C4-2B (cell line): ENCODE measurements at regions not wholly inside any gene's neighbourhood (a gene's known extent, or its start where the extent isn't known, plus 50 kb on each side); places are given as distances from the start of the nearest gene placed in this dataset.

Experiments
- H3K27ac ChIP-seq: fragments of 450-650 bp; 2 replicates; pipeline ENCODE4 v1.5.1; 2017
- ZFX ChIP-seq: fragments of 450-650 bp; IDR thresholded peaks from 2 replicates; pipeline ENCODE4 v1.6.1; 2017
- TF ChIP-seq, protein P1 (sequence below): fragments of 450-650 bp; conservative IDR thresholded peaks from 2 replicates; pipeline ENCODE4 v1.5.1; 2017; ENCODE audit warnings: mild to moderate bottlenecking

DNA sequence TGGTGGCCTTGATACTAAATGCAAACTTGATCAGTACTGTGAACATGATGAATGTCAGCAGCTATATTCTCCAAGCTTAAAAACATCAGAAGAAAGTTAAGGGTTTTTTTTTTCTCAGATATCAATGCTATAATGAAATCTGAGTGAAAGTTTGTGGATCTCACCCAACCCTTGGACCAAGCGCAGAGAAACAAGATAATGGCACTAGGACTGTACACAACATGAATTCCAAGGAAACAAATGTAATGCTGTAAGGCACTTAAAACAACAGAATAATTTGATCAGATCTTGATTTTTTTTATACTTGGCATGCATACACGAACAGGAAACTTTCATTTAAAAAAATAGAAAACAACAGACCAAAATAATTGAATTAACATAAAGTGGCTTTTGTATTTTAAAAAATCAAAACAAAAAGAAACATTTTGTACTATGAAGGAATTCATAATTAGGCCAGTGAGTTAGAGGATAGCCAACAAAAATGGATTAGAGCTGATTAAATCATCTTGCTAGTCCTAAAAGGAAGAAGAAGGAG lies 1154.0 kb upstream of the EYS start:
- H3K27ac ChIP-seq, result no peak overlapping the region
- no peak for TF ChIP-seq ZFX
- TF ChIP-seq, protein P1, sequence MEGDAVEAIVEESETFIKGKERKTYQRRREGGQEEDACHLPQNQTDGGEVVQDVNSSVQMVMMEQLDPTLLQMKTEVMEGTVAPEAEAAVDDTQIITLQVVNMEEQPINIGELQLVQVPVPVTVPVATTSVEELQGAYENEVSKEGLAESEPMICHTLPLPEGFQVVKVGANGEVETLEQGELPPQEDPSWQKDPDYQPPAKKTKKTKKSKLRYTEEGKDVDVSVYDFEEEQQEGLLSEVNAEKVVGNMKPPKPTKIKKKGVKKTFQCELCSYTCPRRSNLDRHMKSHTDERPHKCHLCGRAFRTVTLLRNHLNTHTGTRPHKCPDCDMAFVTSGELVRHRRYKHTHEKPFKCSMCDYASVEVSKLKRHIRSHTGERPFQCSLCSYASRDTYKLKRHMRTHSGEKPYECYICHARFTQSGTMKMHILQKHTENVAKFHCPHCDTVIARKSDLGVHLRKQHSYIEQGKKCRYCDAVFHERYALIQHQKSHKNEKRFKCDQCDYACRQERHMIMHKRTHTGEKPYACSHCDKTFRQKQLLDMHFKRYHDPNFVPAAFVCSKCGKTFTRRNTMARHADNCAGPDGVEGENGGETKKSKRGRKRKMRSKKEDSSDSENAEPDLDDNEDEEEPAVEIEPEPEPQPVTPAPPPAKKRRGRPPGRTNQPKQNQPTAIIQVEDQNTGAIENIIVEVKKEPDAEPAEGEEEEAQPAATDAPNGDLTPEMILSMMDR, result no peak

DNA sequence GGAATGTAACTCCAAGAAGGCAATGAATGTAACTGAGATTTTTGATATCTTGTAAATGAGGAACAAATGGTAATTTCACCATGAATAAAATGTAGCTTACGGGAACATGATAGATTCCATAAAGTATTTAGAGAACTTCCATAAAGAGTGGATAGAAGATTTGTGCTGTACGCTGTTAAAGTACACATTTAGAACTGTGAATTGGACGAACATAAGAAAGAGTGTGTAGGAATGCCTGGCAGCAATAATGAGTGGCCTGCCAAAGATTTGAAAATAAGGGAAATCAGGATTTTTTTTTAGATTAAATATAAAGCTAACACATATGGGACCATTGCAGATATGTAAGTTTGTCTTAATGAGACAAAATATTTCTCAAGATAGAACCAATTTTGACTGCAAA lies 1153.3 kb upstream of the EYS start:
- no peak overlapping the region for H3K27ac ChIP-seq
- no peak for TF ChIP-seq ZFX
- TF ChIP-seq, protein P1, result no peak

DNA sequence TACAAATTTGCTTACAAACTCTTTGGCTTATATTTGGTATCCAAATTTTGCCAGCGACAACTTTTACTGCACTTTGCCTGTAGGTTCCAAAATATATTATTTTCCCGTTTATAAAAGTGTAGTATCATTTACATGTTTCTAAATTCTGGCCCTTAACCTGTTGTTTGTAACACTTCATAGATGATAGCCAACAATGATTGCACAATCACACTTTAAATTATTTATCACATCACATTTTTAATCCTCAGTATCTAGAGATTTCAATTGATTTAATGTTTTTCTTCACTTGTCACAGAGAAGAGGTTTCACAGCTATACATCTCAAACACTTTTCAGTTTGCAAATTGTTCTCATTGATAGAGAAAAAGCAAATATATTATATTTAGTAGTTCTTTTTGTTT lies 1151.2 kb upstream of the EYS start:
- no peak overlapping the region for H3K27ac ChIP-seq
- TF ChIP-seq, protein P1, result no peak
- no peak for TF ChIP-seq ZFX

DNA sequence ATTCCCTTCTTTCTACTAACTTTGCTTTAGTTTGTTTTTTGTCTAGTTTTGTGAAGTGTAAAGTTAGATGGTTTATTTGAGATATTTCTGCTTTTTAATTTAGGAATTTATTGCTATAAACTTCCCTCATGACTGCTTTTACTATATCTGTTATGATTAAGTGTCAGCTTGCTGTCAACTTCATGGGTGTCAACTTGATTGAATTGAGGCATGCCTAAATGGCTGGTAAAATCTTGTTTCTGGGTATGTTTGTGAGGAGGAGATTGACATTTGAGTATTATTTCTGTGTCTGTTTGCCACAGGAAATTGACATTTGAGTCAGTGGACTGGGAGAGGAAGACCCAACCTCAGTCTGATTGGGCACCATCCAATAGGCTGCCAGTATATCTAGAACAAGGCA lies 1147.0 kb upstream of the EYS start:
- no peak for TF ChIP-seq ZFX
- TF ChIP-seq, protein P1, result no peak

DNA sequence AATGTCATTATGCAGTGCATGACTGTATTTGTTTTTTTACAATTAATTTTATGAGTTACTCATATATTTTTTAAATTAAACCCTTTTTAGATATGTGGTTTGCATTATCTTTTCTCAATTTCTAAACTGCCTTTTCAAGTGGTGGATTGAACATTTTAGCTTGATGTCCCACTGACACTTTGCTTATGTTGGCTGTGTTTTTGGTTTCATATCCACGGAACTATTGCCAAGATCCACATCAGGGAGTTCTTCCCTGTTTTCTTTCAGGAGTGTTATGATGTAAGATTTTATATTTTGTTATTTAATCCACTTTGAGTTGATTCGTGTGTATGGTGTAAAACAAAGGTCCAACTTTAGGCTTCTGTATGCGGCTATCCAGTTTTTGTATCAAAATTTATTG lies 1144.9 kb upstream of the EYS start:
- TF ChIP-seq, protein P1, result no peak
- TF ChIP-seq ZFX, result no peak
- no peak overlapping the region for H3K27ac ChIP-seq

More for the DNA sequence above, 1147.0 kb upstream of the EYS start:
- no peak overlapping the region for H3K27ac ChIP-seq

DNA sequence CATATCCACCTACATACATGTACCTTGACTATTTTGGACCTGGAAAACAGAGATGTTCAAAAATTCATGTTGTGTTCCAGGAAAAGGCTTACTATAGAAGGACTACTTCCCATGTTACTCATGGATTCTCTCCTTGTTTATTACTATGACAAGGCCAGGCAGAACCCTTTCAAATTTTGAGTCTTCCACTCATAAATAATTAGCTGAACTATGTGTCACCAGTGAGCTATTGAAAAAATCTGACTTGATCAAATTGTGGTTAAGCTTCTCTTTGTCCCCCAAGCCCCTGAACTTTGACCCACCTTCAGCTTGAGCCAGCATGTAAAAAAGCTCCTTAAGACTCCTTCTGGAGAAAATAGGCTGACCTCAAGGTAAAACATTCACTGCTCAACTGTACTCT lies 1142.8 kb upstream of the EYS start:
- no peak for TF ChIP-seq ZFX
- TF ChIP-seq, protein P1, result no peak
- H3K27ac ChIP-seq, result no peak overlapping the region

DNA sequence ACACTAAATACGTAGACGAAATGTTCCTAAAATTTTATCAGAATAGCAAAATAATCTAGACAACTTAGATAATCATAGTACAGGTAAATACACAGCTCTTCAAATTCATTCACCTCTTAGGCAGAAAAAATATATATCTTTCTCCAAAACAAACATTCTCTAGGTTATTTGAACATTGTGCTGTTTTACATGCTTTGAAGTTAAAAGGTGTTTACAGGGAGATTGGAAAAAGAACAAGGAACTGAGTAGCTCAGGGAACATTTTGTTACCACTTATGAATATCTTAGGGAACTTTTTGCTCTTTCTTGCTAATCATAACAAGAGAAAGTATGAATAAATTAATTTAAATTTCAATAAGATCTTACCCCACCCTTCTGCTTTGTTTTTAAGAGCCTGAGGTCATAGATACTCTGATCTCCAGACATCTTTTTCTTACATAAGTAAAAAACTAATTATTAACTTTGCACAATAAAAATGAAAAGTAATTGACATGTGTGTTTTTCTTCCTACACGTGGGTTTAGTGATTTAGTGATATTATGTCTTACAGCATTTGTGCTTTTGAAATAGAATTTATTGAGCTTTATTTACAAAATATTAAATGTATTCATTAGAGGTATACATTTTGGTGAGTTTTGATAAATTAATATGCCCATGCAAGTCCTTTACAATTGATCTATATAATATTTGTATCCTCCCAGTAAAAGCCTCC lies 1141.4 kb upstream of the EYS start:
- no peak for TF ChIP-seq ZFX
- TF ChIP-seq, protein P1, result no peak

More for the DNA sequence above, 1141.4 kb upstream of the EYS start:
- no peak overlapping the region for H3K27ac ChIP-seq
